NB4 (cell line): ENCODE measurements at regions not wholly inside any gene's neighbourhood (a gene's known extent, or its start where the extent isn't known, plus 50 kb on each side); places are given as distances from the start of the nearest gene placed in this dataset.

Experiments used
- MYC ChIP-seq: IDR thresholded peaks from 2 replicates; pipeline ENCODE4 v1.6.1; 2011; ENCODE audit warnings: low read depth, low read length
- POLR2A ChIP-seq: IDR thresholded peaks from 2 replicates; pipeline ENCODE4 v1.6.1; 2011; ENCODE audit warnings: mild to moderate bottlenecking; ENCODE audit not compliant: insufficient read length; ENCODE audit errors: extremely low read depth
- TF ChIP-seq, protein P1 (sequence below): IDR thresholded peaks from one replicate; pipeline ENCODE4 v1.5.1; 2012; ENCODE audit warnings: low read depth, low read length
- TF ChIP-seq, protein P2 (sequence below): IDR thresholded peaks from 2 replicates; pipeline ENCODE4 v1.6.1; 2011; ENCODE audit warnings: low read depth, low read length

DNA sequence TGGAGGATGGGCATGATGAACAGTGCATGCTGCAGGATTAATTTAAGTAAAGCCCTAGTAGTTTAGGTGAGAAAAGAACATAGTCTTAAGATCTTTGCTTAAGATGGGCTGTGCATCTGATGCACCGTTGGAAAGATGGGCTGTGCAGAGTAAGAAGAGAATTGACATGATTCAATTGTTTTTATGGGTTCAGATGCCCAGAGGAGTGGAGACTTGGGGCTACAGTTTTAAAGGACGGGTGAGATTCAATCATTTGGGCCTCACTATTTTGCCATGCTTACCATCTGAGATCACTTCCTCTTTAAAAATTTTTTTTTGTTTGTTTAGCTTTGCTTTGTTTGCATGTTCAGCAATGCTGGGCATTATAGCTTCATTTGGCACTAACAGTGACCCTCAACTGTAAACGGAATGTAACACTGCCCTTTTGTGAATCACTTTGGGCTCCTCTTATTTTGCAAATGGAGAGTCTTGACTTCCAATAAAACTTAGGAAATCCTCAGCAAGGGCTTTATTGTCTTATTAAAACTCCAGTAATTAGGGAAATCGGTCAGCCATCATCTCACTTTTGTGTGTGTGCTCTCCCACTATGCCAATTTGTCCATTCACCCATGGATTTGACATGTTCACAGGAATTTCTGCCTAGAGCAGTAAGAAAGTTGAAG lies 216.1 kb upstream of the TLL1 start:
- no peak for TF ChIP-seq MYC
- TF ChIP-seq, protein P1, sequence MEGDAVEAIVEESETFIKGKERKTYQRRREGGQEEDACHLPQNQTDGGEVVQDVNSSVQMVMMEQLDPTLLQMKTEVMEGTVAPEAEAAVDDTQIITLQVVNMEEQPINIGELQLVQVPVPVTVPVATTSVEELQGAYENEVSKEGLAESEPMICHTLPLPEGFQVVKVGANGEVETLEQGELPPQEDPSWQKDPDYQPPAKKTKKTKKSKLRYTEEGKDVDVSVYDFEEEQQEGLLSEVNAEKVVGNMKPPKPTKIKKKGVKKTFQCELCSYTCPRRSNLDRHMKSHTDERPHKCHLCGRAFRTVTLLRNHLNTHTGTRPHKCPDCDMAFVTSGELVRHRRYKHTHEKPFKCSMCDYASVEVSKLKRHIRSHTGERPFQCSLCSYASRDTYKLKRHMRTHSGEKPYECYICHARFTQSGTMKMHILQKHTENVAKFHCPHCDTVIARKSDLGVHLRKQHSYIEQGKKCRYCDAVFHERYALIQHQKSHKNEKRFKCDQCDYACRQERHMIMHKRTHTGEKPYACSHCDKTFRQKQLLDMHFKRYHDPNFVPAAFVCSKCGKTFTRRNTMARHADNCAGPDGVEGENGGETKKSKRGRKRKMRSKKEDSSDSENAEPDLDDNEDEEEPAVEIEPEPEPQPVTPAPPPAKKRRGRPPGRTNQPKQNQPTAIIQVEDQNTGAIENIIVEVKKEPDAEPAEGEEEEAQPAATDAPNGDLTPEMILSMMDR, result no peak
- TF ChIP-seq, protein P2, sequence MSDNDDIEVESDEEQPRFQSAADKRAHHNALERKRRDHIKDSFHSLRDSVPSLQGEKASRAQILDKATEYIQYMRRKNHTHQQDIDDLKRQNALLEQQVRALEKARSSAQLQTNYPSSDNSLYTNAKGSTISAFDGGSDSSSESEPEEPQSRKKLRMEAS, result no peak
- no peak for TF ChIP-seq POLR2A
